HCT116 (cell line): ENCODE measurements at regions not wholly inside any gene's neighbourhood (a gene's known extent, or its start where the extent isn't known, plus 50 kb on each side); places are given as distances from the start of the nearest gene placed in this dataset.

Experiments used
- ATAC-seq: fragments of 200-7000 bp; cut with Tn5 transposase; 2 replicates; pipeline ENCODE4 v1.9.1; 2020; ENCODE audit warnings: mild to moderate bottlenecking, moderate library complexity
- BruUV-seq: library from RNA; stranded (reverse); fragments of 400-500 nt; replicated peaks from 2 replicates; lab custom pipeline; 2021; lab: Mats Ljungman, UMichigan
- CTCF ChIA-PET: fragments of 300-600 bp; sonication (Branson Sonifier 250); formaldehyde crosslinking; loops from one replicate; lab custom pipeline; 2021; ENCODE audit warnings: antibody characterized with exemption; lab: Charles Lee
- POLR2A ChIA-PET: fragments of 300-600, 350-600 bp; sonication (Branson Sonifier 250); formaldehyde crosslinking; loops from one replicate; lab custom pipeline; 2021; ENCODE audit warnings: antibody characterized with exemption; lab: Charles Lee
- RAD21 ChIA-PET, 2 experiments: fragments of 300-600 bp; sonication (Branson Sonifier 250); formaldehyde crosslinking; loops; one replicate each; lab custom pipeline; 2023; ENCODE audit warnings: low total read pairs in 2 of 2; ENCODE audit not compliant: uncharacterized antibody in 2 of 2, unreplicated experiment in 2 of 2, low non-redundant PET in 1 of 2; lab: Charles Lee
- DNase-seq: peaks from one replicate; pipeline ENCODE4 v3.0.0-alpha.2; 2010; ENCODE audit warnings: low read depth, low spot score
- H2AFZ ChIP-seq: fragments of 200-600 bp; shearing (Covaris generic), sonication (generic); 2 replicates; pipeline ENCODE4 v1.6.1; 2017; ENCODE audit warnings: low read depth, mixed run types, mixed read lengths, antibody characterized with exemption, low read length; ENCODE audit not compliant: poor library complexity, severe bottlenecking
- H3K27ac ChIP-seq: 2 replicates; pipeline ENCODE4 v1.5.1; 2012; ENCODE audit warnings: low read depth, low read length
- H3K27me3 ChIP-seq: fragments of 200-600 bp; sonication (generic); 2 replicates; pipeline ENCODE4 v1.6.1; 2016; ENCODE audit warnings: mixed run types, low read length, mixed read lengths; ENCODE audit not compliant: insufficient read depth
- H3K36me3 ChIP-seq, 2 experiments: fragments of 200-500 bp in 1 of 2; fragments of 200-600 bp in 1 of 2; sonication (Bioruptor generic) in 1 of 2; sonication (generic) in 1 of 2; 2 replicates each; pipeline versions ENCODE4 v1.5.1 to v1.6.1; 2014 to 2016; ENCODE audit warnings: low read length in 2 of 2, inconsistent platforms in 1 of 2, mixed read lengths in 1 of 2, mixed run types in 1 of 2; ENCODE audit not compliant: insufficient read depth in 2 of 2, control insufficient read depth in 1 of 2
- H3K4me1 ChIP-seq, 2 experiments: fragments of 200-600 bp in 1 of 2; sonication (generic) in 1 of 2; 2 replicates each; pipeline versions ENCODE4 v1.5.1 to v1.6.1; 2012 to 2017; ENCODE audit warnings: low read length in 2 of 2, inconsistent platforms in 1 of 2, mild to moderate bottlenecking in 1 of 2, mixed read lengths in 1 of 2, mixed run types in 1 of 2, moderate library complexity in 1 of 2; ENCODE audit not compliant: insufficient read depth in 2 of 2, control insufficient read depth in 1 of 2
- H3K4me2 ChIP-seq: fragments of 200-600 bp; sonication (generic); 2 replicates; pipeline ENCODE4 v1.6.1; 2017; ENCODE audit warnings: mixed run types, low read length, mixed read lengths
- H3K4me3 ChIP-seq, 2 experiments: fragments of 200-600 bp in 1 of 2; sonication (generic) in 1 of 2; replicated peaks in 1 of 2; 2 replicates each; pipeline ENCODE4 v1.5.1; 2011 to 2016; ENCODE audit warnings: low read length in 2 of 2, control low read depth in 1 of 2, low read depth in 1 of 2, mild to moderate bottlenecking in 1 of 2, mixed read lengths in 1 of 2, mixed run types in 1 of 2
- H3K79me2 ChIP-seq: fragments of 200-600 bp; sonication (generic); 2 replicates; pipeline ENCODE4 v1.6.1; 2017; ENCODE audit warnings: mild to moderate bottlenecking, mixed run types, low read length, moderate library complexity, mixed read lengths; ENCODE audit not compliant: insufficient read depth
- H3K9ac ChIP-seq: fragments of 200-600 bp; sonication (generic); 2 replicates; pipeline ENCODE4 v1.6.1; 2016; ENCODE audit warnings: low read length, mixed read lengths
- H3K9me2 ChIP-seq: fragments of 200-600 bp; sonication (generic), shearing (Covaris generic); 2 replicates; pipeline ENCODE4 v1.6.1; 2017; ENCODE audit warnings: mixed run types, mild to moderate bottlenecking, moderate library complexity; ENCODE audit not compliant: insufficient read depth
- H3K9me3 ChIP-seq, 2 experiments: fragments of 200-500 bp in 1 of 2; fragments of 200-600 bp in 1 of 2; sonication (Bioruptor generic) in 1 of 2; sonication (generic) in 1 of 2; 2 replicates each; pipeline ENCODE4 v1.6.1; 2014 to 2017; ENCODE audit warnings: low read length in 2 of 2, mixed read lengths in 2 of 2, inconsistent platforms in 1 of 2, low read depth in 1 of 2, mild to moderate bottlenecking in 1 of 2, mixed run types in 1 of 2, moderate library complexity in 1 of 2; ENCODE audit not compliant: control insufficient read depth in 1 of 2, insufficient read depth in 1 of 2
- H4K20me1 ChIP-seq: fragments of 200-600 bp; sonication (generic), shearing (Covaris generic); 2 replicates; pipeline ENCODE4 v1.6.1; 2017; ENCODE audit warnings: mixed run types, mild to moderate bottlenecking, moderate library complexity; ENCODE audit not compliant: insufficient read depth
- CBX3 ChIP-seq: IDR thresholded peaks from 2 replicates; pipeline ENCODE4 v1.6.1; 2012; ENCODE audit warnings: low read depth
- CEBPB ChIP-seq: IDR thresholded peaks from 2 replicates; pipeline ENCODE4 v1.6.1; 2012; ENCODE audit warnings: low read depth
- EGR1 ChIP-seq: IDR thresholded peaks from 2 replicates; pipeline ENCODE4 v1.6.1; 2012; ENCODE audit warnings: low read depth
- ELF1 ChIP-seq: IDR thresholded peaks from 2 replicates; pipeline ENCODE4 v1.6.1; 2012; ENCODE audit warnings: low read depth, borderline replicate concordance
- EZH2phosphoT487 ChIP-seq: fragments of 200-600 bp; IDR thresholded peaks from 2 replicates; pipeline ENCODE4 v1.6.1; 2018; ENCODE audit warnings: antibody characterized with exemption, borderline replicate concordance
- FOSL1 ChIP-seq: IDR thresholded peaks from 2 replicates; pipeline ENCODE4 v1.6.1; 2012; ENCODE audit warnings: low read depth
- JUND ChIP-seq: IDR thresholded peaks from 2 replicates; pipeline ENCODE4 v1.6.1; 2012
- POLR2A ChIP-seq: IDR thresholded peaks from 2 replicates; pipeline ENCODE4 v1.7.0; 2011; ENCODE audit warnings: borderline replicate concordance; ENCODE audit not compliant: insufficient read depth, insufficient read length; ENCODE audit errors: extremely low read depth
- POLR2AphosphoS5 ChIP-seq: IDR thresholded peaks from 2 replicates; pipeline ENCODE4 v1.6.1; 2011; ENCODE audit warnings: mild to moderate bottlenecking, low read depth, low read length, moderate library complexity
- RAD21 ChIP-seq: IDR thresholded peaks from 2 replicates; pipeline ENCODE4 v1.6.1; 2012; ENCODE audit warnings: low read depth, mild to moderate bottlenecking
- SP1 ChIP-seq: IDR thresholded peaks from 2 replicates; pipeline ENCODE4 v1.6.1; 2012; ENCODE audit warnings: low read depth
- TCF7L2 ChIP-seq: IDR thresholded peaks from 2 replicates; pipeline ENCODE4 v1.7.0; 2011; ENCODE audit warnings: borderline replicate concordance, inconsistent platforms; ENCODE audit not compliant: insufficient read depth, insufficient read length; ENCODE audit errors: extremely low read depth
- YY1 ChIP-seq: IDR thresholded peaks from 2 replicates; pipeline ENCODE4 v1.6.1; 2011; ENCODE audit warnings: low read length, low read depth, moderate library complexity, mild to moderate bottlenecking; ENCODE audit not compliant: insufficient replicate concordance; ENCODE audit errors: extremely low read depth
- ZNF274 ChIP-seq: fragments of 200-500 bp; sonication (Bioruptor generic); IDR thresholded peaks from 2 replicates; pipeline ENCODE4 v1.6.1; 2014; ENCODE audit warnings: mild to moderate bottlenecking, low read depth, low read length, inconsistent platforms
- intact Hi-C: fragments of 100-400 bp; cut with micrococcal nuclease; formaldehyde crosslinking; loops from 2 replicates; pipeline ENCODE4 v1.10.0; 2022
- TF ChIP-seq, protein P1 (sequence below), 3 experiments: fragments of 200-600 bp in 1 of 3; sonication (generic) in 1 of 3; IDR thresholded peaks in 2 of 3; conservative IDR thresholded peaks in 1 of 3; 2 replicates each; pipeline ENCODE4 v1.5.1; 2012 to 2017; ENCODE audit warnings: low read depth in 2 of 3, low read length in 2 of 3, antibody characterized with exemption in 1 of 3, borderline replicate concordance in 1 of 3, control low read depth in 1 of 3, mild to moderate bottlenecking in 1 of 3, mixed read lengths in 1 of 3, mixed run types in 1 of 3, moderate library complexity in 1 of 3; ENCODE audit not compliant: insufficient read depth in 1 of 3
- TF ChIP-seq, protein P2 (sequence below): IDR thresholded peaks from 2 replicates; pipeline ENCODE4 v1.6.1; 2012
- TF ChIP-seq, protein P3 (sequence below): IDR thresholded peaks from 2 replicates; pipeline ENCODE4 v1.6.1; 2011; ENCODE audit warnings: mild to moderate bottlenecking, low read length, moderate library complexity; ENCODE audit not compliant: insufficient replicate concordance; ENCODE audit errors: extremely low read depth

DNA sequence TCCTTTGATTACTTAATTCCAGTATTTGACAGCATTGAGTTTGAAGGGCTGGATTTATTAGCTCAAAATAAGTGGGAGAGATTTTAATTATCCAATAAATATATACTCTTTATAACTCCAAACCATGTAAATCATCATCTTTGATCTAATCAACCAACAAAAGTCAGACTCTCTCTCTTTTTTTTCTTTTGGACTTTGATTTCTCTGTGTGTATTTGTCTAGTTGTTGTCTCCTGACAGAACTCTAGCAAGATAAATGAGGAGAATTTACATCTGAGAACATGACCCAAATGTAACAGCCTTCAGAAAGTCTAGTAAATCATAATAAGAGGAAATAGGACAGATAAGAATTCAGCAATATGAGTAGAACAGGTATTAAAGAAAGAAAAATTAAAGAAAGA is 567.1 kb downstream of the PPARGC1A start (continued):
- TF ChIP-seq, protein P1, sequence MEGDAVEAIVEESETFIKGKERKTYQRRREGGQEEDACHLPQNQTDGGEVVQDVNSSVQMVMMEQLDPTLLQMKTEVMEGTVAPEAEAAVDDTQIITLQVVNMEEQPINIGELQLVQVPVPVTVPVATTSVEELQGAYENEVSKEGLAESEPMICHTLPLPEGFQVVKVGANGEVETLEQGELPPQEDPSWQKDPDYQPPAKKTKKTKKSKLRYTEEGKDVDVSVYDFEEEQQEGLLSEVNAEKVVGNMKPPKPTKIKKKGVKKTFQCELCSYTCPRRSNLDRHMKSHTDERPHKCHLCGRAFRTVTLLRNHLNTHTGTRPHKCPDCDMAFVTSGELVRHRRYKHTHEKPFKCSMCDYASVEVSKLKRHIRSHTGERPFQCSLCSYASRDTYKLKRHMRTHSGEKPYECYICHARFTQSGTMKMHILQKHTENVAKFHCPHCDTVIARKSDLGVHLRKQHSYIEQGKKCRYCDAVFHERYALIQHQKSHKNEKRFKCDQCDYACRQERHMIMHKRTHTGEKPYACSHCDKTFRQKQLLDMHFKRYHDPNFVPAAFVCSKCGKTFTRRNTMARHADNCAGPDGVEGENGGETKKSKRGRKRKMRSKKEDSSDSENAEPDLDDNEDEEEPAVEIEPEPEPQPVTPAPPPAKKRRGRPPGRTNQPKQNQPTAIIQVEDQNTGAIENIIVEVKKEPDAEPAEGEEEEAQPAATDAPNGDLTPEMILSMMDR (IDR thresholded peaks at IDR 0.05 in 2 of 3, conservative IDR thresholded peaks at IDR 0.05 in 1 of 3; ENCODE audit: borderline replicate concordance in 1 of 3, insufficient read depth in 1 of 3, low read depth in 2 of 3, low read length in 2 of 3): no peak
- TF ChIP-seq POLR2AphosphoS5: no peak
- TF ChIP-seq CEBPB: no peak
- no peak for TF ChIP-seq POLR2A
- no peak for TF ChIP-seq YY1
- no peak for TF ChIP-seq ZNF274
- TF ChIP-seq FOSL1: no peak
- TF ChIP-seq, protein P2, sequence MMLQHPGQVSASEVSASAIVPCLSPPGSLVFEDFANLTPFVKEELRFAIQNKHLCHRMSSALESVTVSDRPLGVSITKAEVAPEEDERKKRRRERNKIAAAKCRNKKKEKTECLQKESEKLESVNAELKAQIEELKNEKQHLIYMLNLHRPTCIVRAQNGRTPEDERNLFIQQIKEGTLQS: no peak
- no peak for TF ChIP-seq SP1
- no peak for TF ChIP-seq CBX3

DNA sequence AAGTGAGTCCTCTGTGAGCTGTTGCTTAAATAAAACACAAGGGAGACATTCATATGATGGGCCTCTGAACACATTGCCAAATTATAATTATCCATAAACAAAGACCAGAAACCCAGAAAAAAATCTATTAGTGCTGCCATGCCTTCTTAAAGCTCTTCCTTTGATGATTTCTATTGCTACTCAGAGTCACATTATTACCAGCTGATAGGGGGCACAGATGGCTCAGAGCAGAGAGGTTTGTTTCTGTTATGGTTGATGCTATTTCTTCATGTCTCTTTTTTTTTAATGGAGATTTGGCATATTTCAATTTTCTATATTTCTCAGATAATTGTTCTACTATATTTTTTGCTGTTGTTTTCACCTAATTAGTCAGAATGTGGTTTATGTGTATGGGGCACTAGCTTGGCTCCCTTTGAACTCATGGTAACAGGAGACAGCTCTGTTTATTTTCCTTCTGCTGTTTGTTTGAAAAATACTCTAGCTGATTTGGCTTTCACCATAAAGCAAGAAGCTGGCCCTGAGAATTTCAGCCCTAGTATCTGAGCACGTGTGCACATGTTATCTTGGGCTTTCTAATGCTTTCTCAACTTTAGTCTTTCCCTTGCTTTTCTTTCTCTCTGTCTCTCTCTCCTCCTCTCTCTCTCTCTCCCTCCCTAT is 568.8 kb downstream of the PPARGC1A start:
- CTCF ChIA-PET: no interaction called here
- intact Hi-C loops: no loop called here
- TF ChIP-seq POLR2AphosphoS5: no peak
- TF ChIP-seq ZNF274: no peak
- TF ChIP-seq, protein P2: no peak
- TF ChIP-seq EZH2phosphoT487: no peak
- no peak for TF ChIP-seq JUND
- no peak for TF ChIP-seq EGR1
- TF ChIP-seq, protein P3, sequence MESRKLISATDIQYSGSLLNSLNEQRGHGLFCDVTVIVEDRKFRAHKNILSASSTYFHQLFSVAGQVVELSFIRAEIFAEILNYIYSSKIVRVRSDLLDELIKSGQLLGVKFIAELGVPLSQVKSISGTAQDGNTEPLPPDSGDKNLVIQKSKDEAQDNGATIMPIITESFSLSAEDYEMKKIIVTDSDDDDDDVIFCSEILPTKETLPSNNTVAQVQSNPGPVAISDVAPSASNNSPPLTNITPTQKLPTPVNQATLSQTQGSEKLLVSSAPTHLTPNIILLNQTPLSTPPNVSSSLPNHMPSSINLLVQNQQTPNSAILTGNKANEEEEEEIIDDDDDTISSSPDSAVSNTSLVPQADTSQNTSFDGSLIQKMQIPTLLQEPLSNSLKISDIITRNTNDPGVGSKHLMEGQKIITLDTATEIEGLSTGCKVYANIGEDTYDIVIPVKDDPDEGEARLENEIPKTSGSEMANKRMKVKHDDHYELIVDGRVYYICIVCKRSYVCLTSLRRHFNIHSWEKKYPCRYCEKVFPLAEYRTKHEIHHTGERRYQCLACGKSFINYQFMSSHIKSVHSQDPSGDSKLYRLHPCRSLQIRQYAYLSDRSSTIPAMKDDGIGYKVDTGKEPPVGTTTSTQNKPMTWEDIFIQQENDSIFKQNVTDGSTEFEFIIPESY: no peak
- TF ChIP-seq YY1: no peak
- TF ChIP-seq CEBPB: no peak
- TF ChIP-seq RAD21: no peak
- TF ChIP-seq TCF7L2: no peak
- no peak for TF ChIP-seq ELF1

More for the DNA sequence above, 568.8 kb downstream of the PPARGC1A start:
- DNase-seq (no peak), ATAC-seq (no peak)
- no peaks in the 10 kb centered on the region for H3K79me2 ChIP-seq
- H3K4me2 ChIP-seq: no peak overlapping the region
- no peak overlapping the region for H3K9ac ChIP-seq
- H3K4me3 ChIP-seq: no peak overlapping the region
- H3K27me3 ChIP-seq: no peaks in the 10 kb centered on the region
- BruUV-seq: no TSS peak
- ChIA-PET RAD21 (no interaction called here), POLR2A (no interaction called here)
- no peaks in the 10 kb centered on the region for H3K4me1 ChIP-seq
- H2AFZ ChIP-seq: no peak overlapping the region
- H4K20me1 ChIP-seq: no peaks in the 10 kb centered on the region
- H3K36me3 ChIP-seq: no peaks in the 10 kb centered on the region
- H3K27ac ChIP-seq: no peak overlapping the region
- H3K9me2 ChIP-seq: no peaks in the 10 kb centered on the region
- peaks cover 4 to 31% of the 10 kb centered on the region in 2 experiments; a peak in 2 of 4 replicates for H3K9me3 ChIP-seq
